ENCODE measurements at regions not wholly inside any gene's neighbourhood (a gene's known extent, or its start where the extent isn't known, plus 50 kb on each side); places are given as distances from the start of the nearest gene placed in this dataset.
"Not testable (repeated sequence)": the region's sequence is repeated elsewhere in the genome, so short reads cannot be mapped to it uniquely, and the experiment has no call there.

GRCh38 chr6:15109338-15110090, 136.4 kb upstream of the JARID2 start (continued):
- TF ChIP-seq REST (IDR thresholded peaks at IDR 0.05; ENCODE audit: low read depth) (no peak), SIN3A (IDR thresholded peaks at IDR 0.05; ENCODE audit: low read depth) (no peak), SP1 (IDR thresholded peaks at IDR 0.05; ENCODE audit: low read depth) (no peak)

- H3K4me3 ChIP-seq (replicated peaks in 1 of 2; ENCODE audit: low read depth in 1 of 2, low read length in 2 of 2), result no peak overlapping the region
- no peaks in the 10 kb centered on the region for H4K20me1 ChIP-seq (ENCODE audit: insufficient read depth)
- no peaks in the 10 kb centered on the region for H3K79me2 ChIP-seq (ENCODE audit: insufficient read depth, low read length)
- TF ChIP-seq FOSL1 (IDR thresholded peaks at IDR 0.05; ENCODE audit: low read depth) (no peak), POLR2AphosphoS5 (IDR thresholded peaks at IDR 0.05; ENCODE audit: low read depth, low read length) (no peak), SRF (IDR thresholded peaks at IDR 0.05; ENCODE audit: low read depth) (no peak), REST (IDR thresholded peaks at IDR 0.05; ENCODE audit: low read depth) (no peak), MAX (IDR thresholded peaks at IDR 0.05) (no peak), EGR1 (IDR thresholded peaks at IDR 0.05; ENCODE audit: low read depth) (no peak), EZH2phosphoT487 (IDR thresholded peaks at IDR 0.05; ENCODE audit: borderline replicate concordance) (no peak), SIN3A (IDR thresholded peaks at IDR 0.05; ENCODE audit: low read depth) (no peak), ZFX (IDR thresholded peaks at IDR 0.05) (no peak)
- DNase-seq (ENCODE audit: low read depth, low spot score) (no peak), ATAC-seq (no peak)
- no peaks in the 10 kb centered on the region for H3K27me3 ChIP-seq (ENCODE audit: insufficient read depth, low read length)
- no TSS peak for BruUV-seq (replicated peaks)
- POLR2A ChIA-PET, result no interaction called here
- no peaks in the 10 kb centered on the region for H3K9me3 ChIP-seq (ENCODE audit: control insufficient read depth in 1 of 2, insufficient read depth in 1 of 2, low read depth in 1 of 2, low read length in 2 of 2)
- no peaks in the 10 kb centered on the region for H3K9me2 ChIP-seq (ENCODE audit: insufficient read depth)
- no peaks in the 10 kb centered on the region for H3K36me3 ChIP-seq (ENCODE audit: control insufficient read depth in 1 of 2, insufficient read depth in 2 of 2, low read length in 2 of 2)
- H3K4me2 ChIP-seq (ENCODE audit: low read length), result no peak overlapping the region
- H3K9ac ChIP-seq (ENCODE audit: low read length), result no peak overlapping the region
- H2AFZ ChIP-seq (ENCODE audit: low read depth, low read length, poor library complexity, severe bottlenecking), result no peak overlapping the region
- no peak overlapping the region for H3K27ac ChIP-seq (ENCODE audit: low read depth, low read length)
- intact Hi-C loops (cut with micrococcal nuclease), result no loop called here
- RAD21 ChIA-PET (ENCODE audit: low non-redundant PET in 1 of 2, low total read pairs in 2 of 2, uncharacterized antibody in 2 of 2, unreplicated experiment in 2 of 2), result no interaction called here
- CTCF ChIA-PET, result no interaction called here
- no peaks in the 10 kb centered on the region for H3K4me1 ChIP-seq (ENCODE audit: control insufficient read depth in 1 of 2, insufficient read depth in 2 of 2, low read length in 2 of 2)
Measured at GRCh38 chr6:15110726-15111354, 135.0 kb upstream of the JARID2 start.

- DNase-seq (ENCODE audit: low read depth, low spot score); H3K4me2 ChIP-seq (ENCODE audit: low read length); H3K36me3 ChIP-seq (ENCODE audit: control insufficient read depth in 1 of 2, insufficient read depth in 2 of 2, low read length in 2 of 2); H3K4me3 ChIP-seq (replicated peaks in 1 of 2; ENCODE audit: low read depth in 1 of 2, low read length in 2 of 2); RAD21 ChIA-PET (ENCODE audit: low non-redundant PET in 1 of 2, low total read pairs in 2 of 2, uncharacterized antibody in 2 of 2, unreplicated experiment in 2 of 2); ATAC-seq; CTCF ChIA-PET; H3K27ac ChIP-seq (ENCODE audit: low read depth, low read length); H3K9ac ChIP-seq (ENCODE audit: low read length); H4K20me1 ChIP-seq (ENCODE audit: insufficient read depth); H3K9me2 ChIP-seq (ENCODE audit: insufficient read depth); H3K9me3 ChIP-seq (ENCODE audit: control insufficient read depth in 1 of 2, insufficient read depth in 1 of 2, low read depth in 1 of 2, low read length in 2 of 2); H3K27me3 ChIP-seq (ENCODE audit: insufficient read depth, low read length); H2AFZ ChIP-seq (ENCODE audit: low read depth, low read length, poor library complexity, severe bottlenecking); POLR2A ChIA-PET; H3K4me1 ChIP-seq (ENCODE audit: control insufficient read depth in 1 of 2, insufficient read depth in 2 of 2, low read length in 2 of 2); BruUV-seq (replicated peaks); intact Hi-C loops (cut with micrococcal nuclease); H3K79me2 ChIP-seq (ENCODE audit: insufficient read depth, low read length): not testable (repeated sequence)
Measured at GRCh38 chr6:15111576-15111975, 134.3 kb upstream of the JARID2 start.

Measured in HCT116 (cell line).